ENCODE measurements at regions not wholly inside any gene's neighbourhood (a gene's known extent, or its start where the extent isn't known, plus 50 kb on each side); places are given as distances from the start of the nearest gene placed in this dataset.

DNA sequence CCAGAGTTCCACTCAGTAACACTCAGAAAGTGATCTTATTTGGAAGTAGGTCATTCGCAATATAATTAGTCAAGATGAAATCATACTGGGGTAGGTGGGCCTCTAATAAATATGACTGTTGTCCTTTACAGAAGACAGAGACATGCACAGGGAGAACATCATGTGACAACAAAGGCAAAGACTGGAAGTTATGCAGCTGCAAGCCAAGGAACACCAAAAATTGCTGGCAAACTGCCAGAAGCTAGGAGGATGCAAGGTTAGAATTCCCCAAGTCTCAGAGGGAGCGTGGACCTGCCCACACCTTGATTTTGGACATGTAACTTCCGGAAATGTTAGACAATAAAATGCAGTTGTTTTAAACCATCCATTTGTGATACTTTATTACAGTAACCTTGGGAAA, 471.5 kb upstream of the AGTR1 start:
- H3K4me1 ChIP-seq, result no peaks in the 10 kb centered on the region
- TF ChIP-seq CTCF (IDR thresholded peaks at IDR 0.05), result no peak
- TF ChIP-seq POLR2AphosphoS5 (IDR thresholded peaks at IDR 0.05; ENCODE audit: insufficient read depth in 1 of 2, low read depth in 1 of 2), result no peak
- TF ChIP-seq POLR2A (IDR thresholded peaks at IDR 0.05), result no peak
- no peak overlapping the region for H3K27ac ChIP-seq
- DNase-seq (ENCODE audit: extremely low spot score in 2 of 2), result no peak
- H3K4me3 ChIP-seq, result no peak overlapping the region
- intact Hi-C loops (cut with DNase I), result no loop called here
- H3K27me3 ChIP-seq, result no peaks in the 10 kb centered on the region
- H3K9me3 ChIP-seq, result no peaks in the 10 kb centered on the region
- no peaks in the 10 kb centered on the region for H3K36me3 ChIP-seq

DNA sequence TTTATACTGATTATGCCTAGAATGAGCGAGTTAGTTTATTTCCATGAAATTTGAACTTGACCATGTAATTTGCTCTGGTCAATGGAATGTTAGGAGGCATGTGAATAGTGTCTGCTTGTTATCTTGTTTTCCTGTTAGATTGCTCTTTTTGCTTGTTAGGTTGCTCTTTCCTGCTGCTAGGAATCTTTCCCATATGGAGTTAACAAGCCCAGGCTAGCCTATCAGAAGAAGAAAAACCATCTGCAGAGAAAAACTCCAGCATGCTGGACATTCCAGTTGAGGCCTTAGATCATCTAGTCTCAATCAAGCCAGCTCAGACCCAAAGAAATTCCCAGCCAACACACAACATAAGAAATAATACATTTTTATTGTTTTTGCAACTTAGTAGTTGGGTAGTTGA, 470.2 kb upstream of the AGTR1 start:
- H3K9me3 ChIP-seq, result no peaks in the 10 kb centered on the region
- H3K27me3 ChIP-seq, result no peaks in the 10 kb centered on the region
- DNase-seq (ENCODE audit: extremely low spot score in 2 of 2), result no peak
- no peak overlapping the region for H3K27ac ChIP-seq
- H3K4me3 ChIP-seq, result no peak overlapping the region
- no peaks in the 10 kb centered on the region for H3K36me3 ChIP-seq
- TF ChIP-seq POLR2A (IDR thresholded peaks at IDR 0.05) (no peak), CTCF (IDR thresholded peaks at IDR 0.05) (no peak)
- no peaks in the 10 kb centered on the region for H3K4me1 ChIP-seq
- intact Hi-C loops (cut with DNase I), result no loop called here

- intact Hi-C loops (cut with DNase I), result no loop called here
- Histone ChIP-seq H3K4me1 (no peaks in the 10 kb centered on the region), H3K4me3 (no peak overlapping the region), H3K36me3 (no peaks in the 10 kb centered on the region), H3K9me3 (no peaks in the 10 kb centered on the region), H3K27me3 (no peaks in the 10 kb centered on the region), H3K27ac (no peak overlapping the region)
- DNase-seq (ENCODE audit: extremely low spot score in 2 of 2), result no peak
- TF ChIP-seq POLR2AphosphoS5 (IDR thresholded peaks at IDR 0.05; ENCODE audit: insufficient read depth in 1 of 2, low read depth in 1 of 2) (no peak), CTCF (IDR thresholded peaks at IDR 0.05) (no peak), POLR2A (IDR thresholded peaks at IDR 0.05) (no peak)
Observed at GRCh38 chr3:148229107-148229506, 468.6 kb upstream of the AGTR1 start.

GRCh38 chr3:148230473-148230872, 467.2 kb upstream of the AGTR1 start:
- Histone ChIP-seq H3K27me3 (no peaks in the 10 kb centered on the region), H3K9me3 (no peaks in the 10 kb centered on the region), H3K4me3 (no peak overlapping the region), H3K36me3 (no peaks in the 10 kb centered on the region), H3K27ac (no peak overlapping the region), H3K4me1 (no peaks in the 10 kb centered on the region)
- intact Hi-C loops (cut with DNase I), result no loop called here
- TF ChIP-seq CTCF (IDR thresholded peaks at IDR 0.05) (no peak), POLR2AphosphoS5 (IDR thresholded peaks at IDR 0.05; ENCODE audit: insufficient read depth in 1 of 2, low read depth in 1 of 2) (no peak), POLR2A (IDR thresholded peaks at IDR 0.05) (no peak)
- no peak for DNase-seq (ENCODE audit: extremely low spot score in 2 of 2)

DNA sequence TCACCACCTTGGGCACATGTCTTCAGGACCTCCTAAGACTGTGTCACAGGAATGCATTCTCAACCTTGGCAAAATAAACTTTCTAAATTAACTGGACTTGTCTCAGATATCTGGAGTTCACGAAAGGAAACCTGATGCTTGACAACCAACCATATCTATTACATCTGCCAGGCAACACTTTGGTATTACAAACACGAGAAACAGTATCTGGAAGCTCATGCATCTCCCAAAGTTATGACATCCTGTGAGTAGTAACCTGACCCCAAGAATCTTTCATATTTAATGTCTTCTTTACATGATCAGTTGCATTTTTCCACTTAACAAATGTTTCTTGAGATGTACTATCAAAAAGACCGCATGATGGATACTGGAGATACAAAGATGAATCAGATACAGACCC, 465.3 kb upstream of the AGTR1 start:
- Histone ChIP-seq H3K9me3 (no peaks in the 10 kb centered on the region), H3K36me3 (no peaks in the 10 kb centered on the region), H3K27ac (no peak overlapping the region), H3K4me3 (no peak overlapping the region), H3K4me1 (no peaks in the 10 kb centered on the region), H3K27me3 (no peaks in the 10 kb centered on the region)
- TF ChIP-seq POLR2AphosphoS5 (IDR thresholded peaks at IDR 0.05; ENCODE audit: insufficient read depth in 1 of 2, low read depth in 1 of 2), result no peak
- no peak for TF ChIP-seq CTCF (IDR thresholded peaks at IDR 0.05)
- no peak for TF ChIP-seq POLR2A (IDR thresholded peaks at IDR 0.05)
- DNase-seq (ENCODE audit: extremely low spot score in 2 of 2), result no peak
- intact Hi-C loops (cut with DNase I), result no loop called here
